RWPE1 (cell line): ENCODE measurements at regions not wholly inside any gene's neighbourhood (a gene's known extent, or its start where the extent isn't known, plus 50 kb on each side); places are given as distances from the start of the nearest gene placed in this dataset.

Experiments used
- CTCF ChIA-PET: fragments of 350-600 bp; sonication (Branson Sonifier 250); formaldehyde crosslinking; extraction: SDS; loops from one replicate; lab custom pipeline; 2021; lab: Yijun Ruan, JAX
- POLR2A ChIA-PET: fragments of 400-600 bp; formaldehyde crosslinking; extraction: SDS; loops from one replicate; lab custom pipeline; 2020; ENCODE audit warnings: antibody characterized with exemption; ENCODE audit not compliant: low non-redundant PET; lab: Yijun Ruan, JAX
- DNase-seq: peaks from one replicate; pipeline ENCODE4 v3.0.0; 2012; ENCODE audit warnings: low spot score
- H3K27ac ChIP-seq: fragments of 450-650 bp; 2 replicates; pipeline ENCODE4 v1.5.1; 2017
- TF ChIP-seq, protein P1 (sequence below): fragments of 450-650 bp; conservative IDR thresholded peaks from 2 replicates; pipeline ENCODE4 v1.5.1; 2017; ENCODE audit warnings: low read depth, mild to moderate bottlenecking

DNA sequence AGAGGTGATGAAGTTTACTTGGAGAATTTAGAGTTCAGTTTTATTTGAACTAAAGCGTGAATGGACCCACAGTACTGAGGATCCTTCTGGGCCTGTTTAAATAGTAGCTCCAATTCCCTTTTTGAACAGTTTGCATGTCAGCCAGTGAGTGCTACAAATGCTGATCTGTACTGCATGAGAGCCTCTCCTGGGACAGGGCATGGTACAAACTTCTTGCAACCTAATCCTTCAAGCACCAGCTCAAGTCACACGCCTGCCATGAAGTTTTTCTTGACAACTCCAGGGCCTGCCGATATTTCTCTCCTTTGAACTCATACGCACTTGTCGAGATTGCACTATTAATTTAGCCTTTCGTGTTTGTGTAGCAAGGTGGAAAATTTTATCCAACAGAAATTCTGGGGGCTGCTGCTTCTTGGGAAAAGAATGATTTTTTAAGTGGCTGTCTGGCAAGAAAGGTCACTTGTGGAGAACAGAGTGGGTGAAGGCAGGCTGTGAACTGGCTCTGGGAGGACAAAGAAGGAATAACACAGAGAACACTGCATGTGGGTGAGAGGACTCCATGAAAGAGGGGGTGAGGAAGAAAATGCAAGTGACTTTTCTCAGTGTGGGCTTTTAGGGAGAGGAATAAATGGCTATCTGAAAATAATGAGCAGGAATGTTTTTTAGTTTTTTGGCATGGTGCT lies 192.5 kb downstream of the NDFIP2 start:
- CTCF ChIA-PET: interaction anchor here (0.6 kb wide), 1 partner anchor 1430 kb away, joined by 4 read pairs; no protein-coding TSS in a partner anchor
- POLR2A ChIA-PET: no interaction called here

GRCh38 chr13:79671420-79671819 lies 190.5 kb downstream of the NDFIP2 start:
- H3K27ac ChIP-seq: no peak overlapping the region
- TF ChIP-seq, protein P1, sequence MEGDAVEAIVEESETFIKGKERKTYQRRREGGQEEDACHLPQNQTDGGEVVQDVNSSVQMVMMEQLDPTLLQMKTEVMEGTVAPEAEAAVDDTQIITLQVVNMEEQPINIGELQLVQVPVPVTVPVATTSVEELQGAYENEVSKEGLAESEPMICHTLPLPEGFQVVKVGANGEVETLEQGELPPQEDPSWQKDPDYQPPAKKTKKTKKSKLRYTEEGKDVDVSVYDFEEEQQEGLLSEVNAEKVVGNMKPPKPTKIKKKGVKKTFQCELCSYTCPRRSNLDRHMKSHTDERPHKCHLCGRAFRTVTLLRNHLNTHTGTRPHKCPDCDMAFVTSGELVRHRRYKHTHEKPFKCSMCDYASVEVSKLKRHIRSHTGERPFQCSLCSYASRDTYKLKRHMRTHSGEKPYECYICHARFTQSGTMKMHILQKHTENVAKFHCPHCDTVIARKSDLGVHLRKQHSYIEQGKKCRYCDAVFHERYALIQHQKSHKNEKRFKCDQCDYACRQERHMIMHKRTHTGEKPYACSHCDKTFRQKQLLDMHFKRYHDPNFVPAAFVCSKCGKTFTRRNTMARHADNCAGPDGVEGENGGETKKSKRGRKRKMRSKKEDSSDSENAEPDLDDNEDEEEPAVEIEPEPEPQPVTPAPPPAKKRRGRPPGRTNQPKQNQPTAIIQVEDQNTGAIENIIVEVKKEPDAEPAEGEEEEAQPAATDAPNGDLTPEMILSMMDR: no peak
- no peak for DNase-seq
- POLR2A ChIA-PET: no interaction called here
- CTCF ChIA-PET: interaction anchor here (0.6 kb wide), 1 partner anchor 669 kb away, joined by 3 read pairs; no protein-coding TSS in a partner anchor

More for the DNA sequence above, 192.5 kb downstream of the NDFIP2 start:
- TF ChIP-seq, protein P1: no peak
- no peak for DNase-seq
- no peak overlapping the region for H3K27ac ChIP-seq

DNA sequence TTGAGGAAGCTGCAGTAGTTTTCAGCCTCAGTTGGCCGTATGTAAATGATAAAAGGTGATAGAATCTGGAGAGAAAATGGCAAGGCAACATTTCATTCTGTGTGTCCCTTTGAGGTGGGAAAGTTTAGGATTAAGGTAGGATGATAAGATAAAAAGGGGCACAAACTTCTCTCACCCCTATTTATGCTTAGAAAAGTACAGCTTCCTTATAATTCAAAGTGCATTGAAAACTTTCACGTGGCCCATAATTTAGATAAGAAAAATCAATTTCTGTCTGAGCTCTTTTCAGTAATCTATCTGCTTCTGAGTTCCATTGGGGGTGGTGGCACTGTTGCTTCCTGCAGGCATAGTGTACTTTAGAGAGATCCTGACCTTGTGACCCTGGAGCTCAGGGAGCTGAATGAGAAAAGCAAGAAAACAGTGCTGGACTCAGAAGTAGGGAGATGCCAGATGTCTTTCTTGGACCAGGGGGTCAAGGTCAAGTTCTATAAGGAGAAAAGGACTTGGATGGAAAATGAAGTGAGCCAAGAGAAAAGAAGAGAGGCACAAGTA lies 187.3 kb downstream of the NDFIP2 start:
- H3K27ac ChIP-seq: no peak overlapping the region
- CTCF ChIA-PET: interaction anchor here (0.6 to 1.0 kb wide), 2 partner anchors 11 to 1616 kb away, joined by 3 to 6 read pairs; no protein-coding TSS in a partner anchor
- DNase-seq: no peak
- POLR2A ChIA-PET: no interaction called here
- TF ChIP-seq, protein P1: no peak

DNA sequence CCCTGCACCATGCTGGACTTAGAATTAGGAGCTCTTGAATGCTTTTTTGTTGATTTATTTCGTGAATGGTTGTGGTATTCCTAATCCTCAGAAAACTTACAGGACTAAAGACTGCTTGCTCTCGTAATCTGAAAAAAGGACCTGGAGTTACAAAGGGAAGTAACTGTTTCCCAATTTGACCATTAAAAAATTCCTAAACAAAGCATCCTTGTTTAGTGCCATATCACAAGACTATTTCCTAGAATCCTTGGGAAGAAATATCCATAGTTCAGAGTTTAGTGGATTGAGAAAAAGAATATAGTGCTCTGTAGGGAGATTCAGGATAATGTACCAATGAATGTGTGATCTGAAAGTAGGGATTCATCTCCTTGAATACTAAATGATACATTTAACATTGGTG lies 186.8 kb downstream of the NDFIP2 start:
- POLR2A ChIA-PET: no interaction called here
- CTCF ChIA-PET: no interaction called here
- TF ChIP-seq, protein P1: no peak
- no peak for DNase-seq
- H3K27ac ChIP-seq: no peak overlapping the region

DNA sequence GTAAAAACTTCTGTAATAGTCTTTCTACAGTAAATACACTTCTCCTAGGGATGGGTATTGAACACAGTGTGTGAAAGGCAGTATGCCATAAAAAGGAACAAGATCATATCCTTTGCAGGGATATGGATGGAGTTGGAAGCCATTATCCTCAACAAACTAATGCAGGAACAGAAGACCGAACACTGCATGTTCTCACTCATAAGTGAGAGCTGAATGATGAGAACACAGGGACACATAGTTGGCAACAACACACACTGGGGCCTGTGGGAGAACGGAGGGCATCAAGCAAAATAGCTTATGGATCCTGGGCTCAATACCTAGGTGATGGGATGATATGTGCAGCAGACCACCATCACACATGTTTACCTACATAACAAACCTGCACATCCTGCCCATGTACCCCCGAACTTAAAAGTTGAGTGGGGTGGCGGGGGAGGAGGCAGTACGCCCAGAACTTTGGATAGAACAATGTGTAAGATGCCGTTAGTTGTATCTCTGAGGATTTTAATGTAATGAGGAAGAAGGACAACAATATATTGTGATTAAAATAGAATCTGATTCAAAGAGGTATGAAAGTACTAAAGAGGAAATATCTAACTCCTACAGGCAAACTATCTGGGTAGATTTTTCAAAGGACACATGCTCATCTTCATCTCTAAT lies 183.2 kb downstream of the NDFIP2 start:
- POLR2A ChIA-PET: no interaction called here
- CTCF ChIA-PET: no interaction called here
- no peak for DNase-seq
- TF ChIP-seq, protein P1: no peak
- H3K27ac ChIP-seq: no peak overlapping the region

GRCh38 chr13:79663435-79663834 lies 182.5 kb downstream of the NDFIP2 start:
- TF ChIP-seq, protein P1: no peak
- no peak overlapping the region for H3K27ac ChIP-seq
- no peak for DNase-seq
- POLR2A ChIA-PET: no interaction called here
- CTCF ChIA-PET: no interaction called here
